ENCODE measurements at regions not wholly inside any gene's neighbourhood (a gene's known extent, or its start where the extent isn't known, plus 50 kb on each side); places are given as distances from the start of the nearest gene placed in this dataset.

DNA sequence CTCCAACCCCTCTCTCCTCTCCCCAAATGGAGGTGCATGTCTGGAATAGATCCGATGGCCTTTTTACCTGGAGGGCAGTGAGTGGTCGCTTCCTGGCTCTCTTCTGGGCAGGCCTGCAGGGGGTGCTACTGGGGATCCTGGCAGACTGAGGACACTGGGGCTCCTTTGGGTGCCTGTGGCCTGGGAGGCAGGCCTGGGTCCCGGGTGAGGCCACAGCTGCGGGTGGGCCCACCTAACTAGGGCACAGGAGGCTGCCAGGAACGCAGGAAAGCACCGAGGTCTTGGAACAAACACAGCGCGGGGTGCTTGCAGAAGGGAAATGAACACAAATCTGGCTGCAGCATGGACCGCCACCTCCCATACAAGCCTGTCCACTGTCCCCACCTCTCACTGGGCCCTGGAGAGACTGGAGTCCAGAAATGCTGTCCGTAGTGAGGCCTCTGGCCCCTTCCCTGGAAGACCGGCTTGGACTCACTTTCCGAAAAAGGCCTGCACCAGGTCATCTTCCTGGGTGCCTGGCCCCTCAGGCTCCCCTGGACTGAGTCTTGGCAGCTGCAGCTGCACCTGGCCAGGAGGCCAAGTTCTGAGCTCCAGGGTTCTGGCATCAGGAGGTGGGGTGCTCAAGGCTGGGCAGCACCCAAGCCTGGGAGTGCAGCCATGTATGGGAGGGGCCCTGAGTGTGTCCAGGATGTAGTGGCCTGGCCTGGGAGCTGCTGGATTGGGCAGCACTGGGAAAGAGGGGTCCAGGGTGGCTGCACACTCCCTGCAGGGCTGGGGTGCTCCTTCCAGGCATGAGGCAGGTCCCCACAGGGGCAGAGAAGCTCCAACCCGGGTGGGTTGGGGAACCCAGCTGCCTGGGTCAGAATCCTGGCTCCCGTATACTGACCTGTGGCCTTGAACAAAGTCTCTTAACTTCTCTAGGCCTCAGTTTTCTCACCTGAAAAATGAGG lies 195.1 kb downstream of the IRF8 start:
- DNase-seq = no peak

DNA sequence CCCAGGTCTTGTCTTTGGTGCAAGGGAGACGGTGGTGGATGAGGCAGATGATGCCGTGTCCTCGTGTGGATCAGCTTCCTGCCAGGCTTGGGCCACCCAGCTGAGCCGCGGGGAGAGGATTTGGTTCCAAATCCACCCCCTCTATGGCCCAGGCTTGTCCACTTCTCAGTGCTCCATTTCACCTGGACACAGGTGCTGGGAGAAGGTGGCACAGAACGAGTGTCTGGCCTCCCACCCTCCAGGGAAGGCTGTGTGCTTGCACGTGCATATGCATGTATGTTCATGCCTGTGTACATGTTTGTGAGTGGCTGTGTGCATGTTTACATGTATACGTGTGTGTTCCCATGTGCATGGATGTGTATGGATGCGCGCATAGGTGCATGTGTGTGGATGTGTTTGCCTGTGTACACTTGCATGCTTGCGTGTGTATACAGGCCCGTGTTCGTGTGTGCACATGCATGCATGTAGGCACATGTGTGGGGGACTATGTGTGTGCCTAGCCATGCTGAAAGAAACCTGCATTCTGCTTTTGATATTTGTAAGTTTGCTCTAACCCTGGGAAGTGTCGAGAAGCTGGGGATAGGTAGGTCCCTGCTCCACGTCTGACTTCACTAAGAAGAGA lies 196.3 kb downstream of the IRF8 start:
- DNase-seq = no peak

DNA sequence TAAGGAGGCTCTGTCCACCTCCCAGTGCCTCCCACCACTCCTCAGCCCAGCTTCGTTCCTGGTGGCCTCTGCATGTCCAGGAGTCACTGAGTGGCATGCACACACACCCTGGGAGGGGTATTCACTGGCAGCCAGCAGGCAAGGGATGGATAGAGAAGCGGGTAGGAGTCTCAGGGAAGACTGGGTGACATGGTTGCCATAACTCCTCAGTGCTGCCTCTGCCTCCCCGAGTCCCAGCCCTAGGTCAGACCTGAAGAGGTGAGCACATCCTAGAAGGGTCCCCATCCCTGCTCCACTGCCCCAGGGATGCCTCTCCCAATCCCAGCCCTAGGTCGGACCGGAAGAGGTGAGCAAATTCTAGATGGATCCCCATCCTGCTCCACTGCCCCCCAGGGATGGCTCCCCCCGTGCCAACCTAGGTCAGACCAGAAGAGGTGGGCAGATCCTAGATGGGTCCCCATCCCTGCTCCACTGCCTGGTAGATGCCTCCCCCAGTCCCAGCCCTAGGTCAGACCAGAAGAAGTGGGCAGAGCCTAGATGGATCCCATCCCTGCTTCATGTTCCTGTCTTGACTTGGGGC lies 197.0 kb downstream of the IRF8 start:
- DNase-seq = no peak

DNA sequence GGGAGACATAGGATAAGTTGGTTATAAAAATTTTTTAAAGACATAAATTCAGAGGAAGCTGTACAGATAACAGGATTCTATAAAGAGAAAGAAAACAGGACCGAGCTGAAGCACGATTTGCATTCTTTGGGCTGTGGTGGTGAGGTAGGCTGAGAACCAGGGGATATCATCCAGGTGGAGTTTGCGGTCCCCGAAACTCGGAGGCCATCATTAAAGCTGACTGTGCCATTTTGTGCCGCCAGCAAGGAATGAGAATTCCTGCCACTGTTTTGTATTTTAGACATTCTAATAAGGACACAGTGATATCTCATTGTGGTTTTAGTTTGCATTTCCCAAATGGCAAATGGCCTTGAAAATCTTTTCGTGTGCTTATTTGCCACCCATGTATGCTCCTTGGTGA lies 197.9 kb downstream of the IRF8 start:
- DNase-seq = no peak

DNA sequence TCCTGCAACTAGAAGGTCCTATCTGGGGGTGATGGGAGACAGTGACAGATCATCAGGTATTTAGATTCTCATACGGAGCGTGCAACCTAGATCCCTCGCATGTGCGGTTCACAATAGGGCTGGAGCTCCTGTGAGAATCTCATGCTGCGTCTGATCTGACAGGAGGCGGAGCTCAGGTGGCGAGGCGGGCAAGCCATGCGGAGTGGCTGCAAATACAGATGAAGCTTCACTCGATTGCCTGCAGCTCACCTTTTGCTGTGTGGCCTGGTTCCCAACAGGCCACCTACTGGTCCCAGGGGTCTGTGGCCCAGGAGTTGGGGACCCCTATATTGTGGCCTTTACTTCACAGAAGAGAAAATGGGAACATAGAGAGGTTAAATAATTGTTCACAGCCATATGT lies 200.4 kb downstream of the IRF8 start:
- no peak for DNase-seq

DNA sequence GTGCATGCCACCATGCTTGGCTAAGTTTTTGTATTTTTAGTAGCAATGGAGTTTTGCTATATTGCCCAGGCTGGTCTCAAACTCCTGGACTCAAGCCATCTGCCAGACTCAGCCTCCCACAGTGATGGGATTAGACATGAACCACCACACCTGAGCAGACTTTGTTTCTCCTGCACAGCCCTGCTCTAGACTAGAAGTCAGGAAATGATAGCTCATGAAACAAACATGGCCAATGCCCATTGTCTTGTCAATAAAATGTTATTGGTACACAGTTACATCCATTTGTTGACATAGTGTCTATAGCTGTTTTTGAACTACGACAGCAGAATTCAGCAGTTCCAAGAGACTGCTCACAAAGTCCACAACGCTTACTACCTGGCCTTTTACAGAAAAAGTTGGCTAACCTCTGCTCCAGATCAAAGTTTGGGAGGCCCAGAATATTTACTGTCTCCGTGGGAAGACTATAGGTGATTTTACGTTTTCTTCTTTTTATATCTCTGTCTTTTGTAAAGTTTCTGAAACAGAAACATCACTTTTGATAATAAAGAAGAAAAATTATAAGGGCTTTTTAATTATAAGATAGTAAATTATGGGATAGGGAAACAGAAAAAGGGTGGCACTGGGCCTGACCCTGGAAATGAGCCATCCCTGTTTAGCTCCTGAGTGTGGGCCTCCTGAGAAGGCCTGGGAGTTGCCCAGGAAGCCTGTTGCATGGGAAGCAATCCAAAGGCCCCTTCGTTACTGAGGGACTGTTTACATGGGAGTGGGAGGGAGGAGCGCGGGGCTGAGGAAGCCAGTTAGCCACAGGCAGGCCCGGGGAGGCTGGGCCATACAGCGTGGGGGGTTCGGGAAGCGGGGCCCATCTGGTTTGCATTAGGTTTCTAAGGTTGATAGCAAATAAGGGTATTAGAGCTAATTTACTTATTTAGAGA lies 201.5 kb downstream of the IRF8 start:
- DNase-seq = no peak

DNA sequence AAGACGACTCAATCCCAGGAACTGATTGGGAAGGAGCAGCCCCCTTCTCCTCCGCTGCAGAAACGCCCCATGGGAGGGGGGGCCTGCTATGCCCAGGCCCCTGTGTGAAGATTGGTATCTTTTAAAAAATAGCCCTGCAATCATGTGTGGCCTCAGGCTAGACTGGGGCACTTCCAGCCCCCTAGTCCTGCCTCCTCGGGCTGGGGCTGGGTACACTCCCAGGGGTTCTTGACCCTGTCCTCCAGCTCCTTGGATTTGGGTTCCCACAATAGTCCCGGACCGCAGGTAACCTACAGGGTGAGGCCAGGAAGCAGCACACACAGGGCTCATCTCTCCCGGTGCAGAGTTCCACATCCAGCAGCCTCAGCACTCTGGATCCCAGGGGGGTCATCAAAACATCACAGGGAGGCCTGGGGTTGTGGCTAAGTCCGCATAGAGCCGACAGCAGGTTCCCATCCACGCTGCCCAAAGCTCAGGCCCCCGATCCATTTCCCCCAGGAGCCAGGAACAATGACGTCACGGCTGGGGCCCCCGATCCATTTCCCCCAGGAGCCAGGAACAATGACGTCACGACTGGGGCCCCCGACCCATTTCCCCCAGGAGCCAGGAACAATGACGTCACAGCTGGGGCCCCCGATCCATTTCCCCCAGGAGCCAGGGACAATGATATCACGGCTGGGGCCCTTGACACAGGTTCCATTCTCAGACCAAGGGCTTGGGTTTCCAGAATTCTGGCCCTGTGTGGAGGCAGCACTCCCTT lies 202.4 kb downstream of the IRF8 start:
- DNase-seq = no peak

DNA sequence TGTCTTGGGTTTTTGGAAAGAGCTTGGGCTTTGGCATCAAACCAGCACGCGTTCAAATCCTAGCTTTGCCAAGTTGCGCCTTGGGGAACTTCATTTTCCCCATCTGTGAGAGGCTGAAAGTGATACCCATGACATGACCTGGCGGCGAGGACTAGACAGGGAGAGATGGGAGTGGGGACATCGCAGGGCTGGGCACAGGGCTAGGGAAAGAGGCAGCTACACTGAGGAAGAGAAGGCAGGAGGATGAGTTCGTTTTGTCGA lies 202.9 kb downstream of the IRF8 start:
- DNase-seq = no peak

DNA sequence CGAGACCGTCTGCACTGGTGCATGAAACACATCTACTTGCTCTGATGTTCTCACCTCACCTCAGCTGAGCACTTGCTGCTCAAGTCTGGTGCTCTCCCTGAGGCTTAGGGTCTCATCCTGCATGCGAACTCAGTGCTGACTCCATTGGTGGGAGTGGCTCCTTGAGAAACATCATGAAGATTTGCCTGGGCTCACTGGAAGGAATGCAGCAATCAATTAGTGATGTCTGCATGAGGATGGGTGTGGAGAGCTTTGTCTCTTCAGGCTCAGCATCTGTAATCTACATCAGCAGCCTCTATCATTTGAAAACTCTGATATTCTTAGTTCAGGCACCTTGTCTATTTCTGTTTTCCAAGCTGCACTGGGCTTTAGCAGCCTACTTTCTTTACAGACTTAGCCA lies 204.4 kb downstream of the IRF8 start:
- no peak for DNase-seq

DNA sequence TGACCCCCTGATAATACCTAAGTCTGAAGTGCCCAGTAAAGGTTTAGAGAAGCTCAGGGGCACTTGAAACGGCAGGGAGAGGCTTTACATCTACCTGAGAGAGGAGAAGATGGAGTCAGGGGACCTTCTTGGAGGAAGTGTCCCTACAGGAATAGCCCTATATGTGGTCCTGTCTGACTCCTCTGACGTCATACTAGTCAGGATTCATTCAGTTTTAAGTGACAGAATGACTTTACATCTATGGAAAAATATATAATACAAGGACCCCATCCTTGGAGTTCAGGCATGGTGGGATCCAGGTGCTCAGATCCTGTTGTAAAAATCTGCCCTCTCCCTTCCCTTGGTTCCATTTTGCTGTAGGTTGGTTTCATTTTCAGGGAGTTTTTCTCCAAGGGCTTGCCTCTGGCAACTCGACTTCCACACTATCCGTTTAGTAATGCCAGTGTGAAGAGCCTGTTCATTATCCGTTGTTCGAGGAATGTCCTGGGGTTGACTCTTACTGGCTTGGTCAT lies 205.6 kb downstream of the IRF8 start:
- DNase-seq = no peak

DNA sequence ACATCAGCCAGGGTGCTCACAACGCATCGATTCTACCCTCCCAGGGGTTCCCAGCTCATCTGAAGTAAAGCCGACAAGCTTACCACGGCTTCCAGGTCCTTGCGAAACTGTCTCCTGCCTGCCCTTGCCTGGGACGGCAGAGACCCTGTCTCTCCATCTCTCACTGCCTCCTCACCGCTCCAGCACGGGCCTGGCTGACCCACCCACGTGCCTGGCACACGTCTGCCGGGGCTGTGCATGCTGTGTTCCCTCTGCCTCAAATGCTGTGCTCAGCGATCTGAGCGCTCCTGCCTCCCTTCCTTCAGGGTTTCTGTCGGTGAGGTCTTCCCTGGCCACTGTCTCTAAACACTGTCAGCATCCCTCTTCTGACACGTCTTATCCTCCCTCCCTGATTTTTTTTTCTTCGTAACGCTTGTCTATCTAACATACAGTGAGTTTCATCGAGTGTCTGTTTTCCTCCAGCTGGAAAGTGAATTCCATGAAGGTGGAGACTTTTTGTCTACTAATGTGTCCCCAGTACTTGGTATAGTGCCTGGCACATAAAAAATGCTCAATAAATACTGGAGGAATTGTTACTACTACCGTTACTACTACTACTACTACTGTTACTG lies 208.4 kb downstream of the IRF8 start:
- no peak for DNase-seq

DNA sequence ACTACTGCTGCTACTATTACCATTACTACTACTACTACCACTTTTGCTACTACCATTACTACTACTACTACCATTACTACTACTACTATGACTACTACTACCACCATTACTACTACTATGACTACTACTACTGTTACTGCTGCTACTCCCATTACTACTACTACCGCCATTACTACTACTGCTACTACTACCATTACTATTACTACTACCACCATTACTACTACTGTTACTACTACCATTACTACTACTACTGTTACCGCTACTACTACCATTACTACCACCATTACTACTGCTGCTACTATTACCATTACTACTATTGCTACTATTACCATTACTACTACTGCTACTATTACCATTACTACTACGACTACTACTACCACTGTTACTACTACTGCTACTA lies 209.1 kb downstream of the IRF8 start:
- DNase-seq = no peak

DNA sequence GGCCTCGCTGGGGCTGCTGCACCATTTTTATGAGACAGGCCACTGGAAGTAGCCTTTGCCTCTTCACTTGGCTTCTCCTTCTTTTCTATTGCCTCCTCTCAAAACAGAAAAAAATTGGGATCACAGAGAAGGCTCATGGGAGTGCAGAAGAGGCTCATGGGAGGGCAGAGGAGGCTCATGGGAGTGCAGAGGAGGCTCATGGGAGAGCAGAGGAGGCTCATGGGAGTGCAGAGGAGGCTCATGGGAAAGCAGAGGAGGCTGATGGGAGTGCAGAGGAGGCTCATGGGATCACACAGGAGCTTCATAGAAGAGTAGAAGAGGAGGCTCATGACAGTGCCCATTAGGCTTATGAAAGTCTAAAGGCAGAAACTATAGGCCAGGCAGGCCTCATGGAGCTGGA lies 211.2 kb downstream of the IRF8 start:
- DNase-seq = no peak

DNA sequence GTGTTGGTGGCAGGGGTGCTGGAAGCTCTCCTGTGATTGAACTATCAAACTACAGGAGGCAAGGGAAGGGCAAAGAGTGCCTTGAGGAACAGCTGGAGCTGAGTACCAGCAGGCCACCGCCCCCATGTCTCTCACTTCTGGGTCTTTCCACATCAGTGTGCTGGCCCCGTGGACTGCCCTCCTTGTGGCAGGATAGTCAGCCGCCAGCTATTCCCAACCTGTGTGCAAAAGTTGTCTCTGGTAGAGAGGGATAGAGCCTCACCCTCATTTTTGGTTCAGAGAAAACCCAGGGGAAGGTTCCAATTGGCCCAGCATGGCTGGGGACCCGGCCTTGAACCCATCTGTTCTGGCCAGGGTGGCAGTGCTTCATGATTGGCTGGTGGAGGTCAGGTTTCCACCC lies 211.8 kb downstream of the IRF8 start:
- DNase-seq = no peak

DNA sequence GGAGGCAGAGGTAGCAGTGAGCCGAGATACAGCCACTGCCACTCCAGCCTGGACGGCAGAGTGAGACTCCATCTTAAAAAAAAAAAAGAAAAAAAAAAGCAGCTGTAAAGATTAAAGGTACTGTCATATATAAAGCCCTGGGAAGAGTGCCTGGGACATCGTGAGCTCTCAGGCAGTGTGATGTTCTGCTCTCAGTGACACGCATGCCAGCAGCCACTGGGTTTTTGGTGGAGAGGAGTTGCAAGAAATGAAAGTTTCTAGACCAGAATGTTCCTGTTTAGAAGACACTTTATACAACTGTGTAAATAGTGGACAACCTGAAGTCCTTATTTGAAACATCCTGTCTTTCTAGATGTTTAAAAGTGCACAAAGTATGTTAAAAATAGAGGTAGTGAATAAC lies 213.2 kb downstream of the IRF8 start:
- DNase-seq = no peak

DNA sequence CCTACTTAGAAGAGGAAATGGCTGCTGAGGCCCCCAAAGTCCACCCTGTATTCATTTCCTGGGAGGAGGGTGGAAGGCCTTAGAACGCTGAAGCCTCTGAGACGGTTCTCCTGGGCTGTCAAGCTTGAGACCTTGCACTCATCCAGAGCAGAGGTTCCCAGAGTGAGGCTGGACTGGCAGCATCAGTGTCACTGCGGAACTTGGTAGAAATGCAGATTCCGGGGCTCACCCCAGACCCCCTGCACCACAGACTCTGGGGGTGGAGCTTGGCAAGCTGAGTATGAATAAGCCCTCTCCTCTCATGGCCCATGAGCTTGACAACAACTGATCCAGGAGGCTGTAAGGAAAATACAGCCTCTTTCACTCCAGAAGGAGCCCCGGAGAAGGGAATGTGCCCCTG lies 218.3 kb downstream of the IRF8 start:
- DNase-seq = no peak

DNA sequence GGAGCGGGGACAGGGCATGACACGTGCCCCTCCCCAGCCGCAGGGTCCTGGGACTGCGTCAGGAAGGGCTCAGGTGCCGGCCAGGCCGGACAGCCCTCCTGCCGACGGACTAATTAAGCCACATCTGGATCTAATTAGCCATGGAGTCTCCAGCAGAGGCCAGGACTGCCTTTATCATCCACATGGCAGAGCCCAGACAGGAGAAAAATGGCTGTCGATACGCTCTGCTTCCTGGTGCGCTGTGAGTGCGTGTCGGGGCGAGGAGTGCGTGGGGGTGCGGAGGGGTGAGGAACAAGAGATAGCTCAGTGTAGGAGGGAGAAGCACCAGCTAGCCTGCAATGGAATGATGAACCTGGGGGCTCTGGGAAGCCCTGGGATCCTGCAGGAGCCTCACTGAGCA lies 218.8 kb downstream of the IRF8 start:
- no peak for DNase-seq

DNA sequence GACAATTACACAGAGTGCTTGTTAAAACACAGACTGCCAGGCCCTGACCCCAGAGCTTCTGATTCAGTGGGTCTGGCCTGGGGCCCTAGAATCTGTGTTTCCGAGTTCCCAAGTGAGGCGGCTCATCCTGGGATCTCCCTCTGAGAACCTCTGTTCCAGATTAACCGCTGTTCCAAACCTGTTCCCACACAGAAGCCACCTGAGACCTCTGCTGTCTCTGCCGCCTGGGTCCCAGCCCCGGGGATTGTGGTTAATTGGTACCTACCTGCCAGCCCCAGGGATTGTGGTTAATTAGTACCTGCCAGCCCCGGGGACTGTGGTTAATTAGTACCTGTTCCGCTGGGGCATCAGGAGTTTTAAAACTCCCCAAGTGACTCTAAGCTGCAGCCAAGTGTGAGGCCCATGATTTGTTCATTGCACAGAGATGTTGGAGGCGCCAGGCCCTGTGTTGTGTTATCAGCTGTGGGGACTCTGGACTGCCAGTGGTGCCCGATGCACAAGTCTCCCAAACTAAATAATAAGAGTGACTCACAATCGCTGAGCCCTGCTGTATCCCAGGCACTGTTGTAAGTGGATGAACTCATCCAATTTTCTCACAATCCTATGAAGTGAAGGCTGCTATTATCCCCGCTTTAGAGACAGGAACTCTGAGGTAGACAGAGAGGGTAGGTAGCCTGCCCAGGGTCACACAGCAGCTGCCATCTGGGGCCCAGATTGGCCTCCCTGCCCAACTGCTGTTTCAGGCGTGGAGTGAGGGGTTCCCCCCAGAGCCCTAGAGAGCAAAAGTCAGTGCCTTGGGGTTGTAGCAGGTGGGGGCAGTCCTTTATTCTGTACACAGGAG lies 219.7 kb downstream of the IRF8 start:
- no peak for DNase-seq

DNA sequence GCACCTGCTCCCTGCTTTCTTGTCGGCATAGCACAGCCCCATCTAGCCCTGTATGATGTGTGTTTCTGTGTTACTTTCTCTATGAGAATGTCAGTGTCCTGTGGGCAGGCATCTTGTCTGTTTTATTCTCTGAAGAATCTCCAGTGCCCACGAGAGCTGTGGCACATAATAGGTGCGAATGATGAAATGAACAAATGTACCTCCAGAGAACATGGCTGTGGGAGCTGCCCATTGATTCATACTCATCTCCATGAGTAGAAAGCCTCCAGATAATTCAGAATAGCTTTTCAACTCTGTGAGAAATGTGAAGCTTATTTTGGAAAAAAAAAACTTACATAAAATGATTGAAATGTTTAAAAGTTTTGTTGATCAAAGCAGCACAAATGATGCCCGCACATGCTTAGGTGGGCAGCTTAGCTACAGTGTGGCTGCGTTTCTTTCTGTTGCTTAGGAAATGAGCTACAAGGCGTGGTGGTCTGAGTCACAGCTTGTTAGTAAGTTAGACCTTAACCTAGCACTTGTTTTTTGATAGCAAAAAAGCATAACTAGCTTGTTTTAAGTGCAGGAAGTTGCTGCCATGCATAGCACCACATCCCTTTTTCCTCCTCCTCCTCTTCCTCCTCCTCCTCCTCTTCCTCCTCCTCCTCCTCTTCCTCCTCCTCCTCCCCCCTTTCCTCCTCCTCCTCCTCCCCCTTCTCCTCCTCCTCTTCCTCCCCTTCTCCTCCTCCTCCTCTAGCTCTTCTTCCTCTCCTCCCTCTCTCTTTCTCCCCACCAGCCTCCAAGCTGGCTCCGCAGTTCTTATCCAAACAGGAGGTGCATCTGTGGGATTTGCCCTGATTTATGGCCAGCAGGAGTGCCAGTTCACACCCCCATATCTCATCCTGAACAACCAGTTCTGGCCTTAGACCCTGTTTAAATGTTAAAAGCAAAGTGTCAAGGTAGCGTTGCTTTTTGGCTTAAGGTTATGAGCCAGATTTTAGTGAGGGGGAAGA lies 221.5 kb downstream of the IRF8 start:
- no peak for DNase-seq

Measured in inflammatory macrophage treated with lipopolysaccharide for 1 hour (primary cell).